HepG2 (cell line): ENCODE measurements at regions not wholly inside any gene's neighbourhood (a gene's known extent, or its start where the extent isn't known, plus 50 kb on each side); places are given as distances from the start of the nearest gene placed in this dataset.

Experiments used
- ATAC-seq: fragments of 200-7000 bp; cut with Tn5 transposase; 3 replicates; pipeline ENCODE4 v1.9.1; 2020; ENCODE audit warnings: mild to moderate bottlenecking, moderate library complexity
- BruUV-seq: library from RNA; stranded (reverse); fragments of 400-500 nt; replicated peaks from 2 replicates; lab custom pipeline; 2021; lab: Mats Ljungman, UMichigan
- CTCF ChIA-PET: fragments of 300-600 bp; formaldehyde crosslinking; extraction: SDS; loops from one replicate; lab custom pipeline; 2021; ENCODE audit warnings: low total read pairs, inconsistent platforms, low intra/inter-chr PET ratio; lab: Yijun Ruan, JAX
- POLR2A ChIA-PET: fragments of 350-600 bp; sonication (Branson Sonifier 250); formaldehyde crosslinking; loops from one replicate; lab custom pipeline; 2020; ENCODE audit warnings: antibody characterized with exemption, inconsistent platforms; lab: Yijun Ruan, JAX
- DNase-seq: peaks from one replicate; pipeline ENCODE4 v3.0.0-alpha.2; 2015; ENCODE audit warnings: low spot score
- FAIRE-seq: peaks from 3 replicates; lab custom pipeline; 2011; peaks lifted over from hg19 to GRCh38; lab: Jason Lieb, UNC
- H2AFZ ChIP-seq: one replicate; pipeline ENCODE4 v1.6.1; 2011; ENCODE audit warnings: low read length, inconsistent platforms
- H3K27ac ChIP-seq: fragments of 300-600 bp; 3 replicates; pipeline ENCODE4 v1.8.0; 2011; ENCODE audit warnings: mixed run types, mild to moderate bottlenecking, mixed read lengths, low read length, inconsistent platforms; ENCODE audit not compliant: insufficient read depth; ENCODE audit errors: extremely low read length
- H3K27me3 ChIP-seq, 2 experiments: fragments of 200-600 bp in 1 of 2; 2 replicates in 1 of 2; 3 replicates in 1 of 2; pipeline versions ENCODE4 v1.6.0 to v1.8.0; 2011; ENCODE audit warnings: low read length in 2 of 2, mild to moderate bottlenecking in 2 of 2, moderate library complexity in 2 of 2, inconsistent platforms in 1 of 2; ENCODE audit not compliant: insufficient read depth in 2 of 2, control insufficient read depth in 1 of 2
- H3K36me3 ChIP-seq, 2 experiments: fragments of 200-600 bp in 1 of 2; replicated peaks in 1 of 2; 2 replicates in 1 of 2; 3 replicates in 1 of 2; pipeline versions ENCODE4 v1.5.1 to v1.8.0; 2011; ENCODE audit warnings: low read length in 2 of 2, inconsistent platforms in 1 of 2; ENCODE audit not compliant: insufficient read depth in 2 of 2, control insufficient read depth in 1 of 2
- H3K4me1 ChIP-seq: 2 replicates; pipeline ENCODE4 v1.5.1; 2012; ENCODE audit warnings: low read length, inconsistent platforms; ENCODE audit not compliant: insufficient read depth
- H3K4me2 ChIP-seq: 2 replicates; pipeline ENCODE4 v1.6.0; 2011; ENCODE audit warnings: low read depth, low read length, inconsistent platforms
- H3K4me3 ChIP-seq, 3 experiments: fragments of 200-600 bp in 1 of 3; sonication (generic), shearing (Covaris generic) in 1 of 3; replicated peaks in 1 of 3; 2 replicates each; pipeline ENCODE4 v1.5.1; 2011 to 2016; ENCODE audit warnings: low read length in 3 of 3, inconsistent platforms in 2 of 3, low read depth in 2 of 3, mild to moderate bottlenecking in 2 of 3, control low read depth in 1 of 3, mixed read lengths in 1 of 3; ENCODE audit not compliant: insufficient read depth in 1 of 3
- H3K79me2 ChIP-seq: one replicate; pipeline ENCODE4 v1.6.1; 2011; ENCODE audit warnings: low read length, inconsistent platforms; ENCODE audit not compliant: insufficient read depth
- H3K9ac ChIP-seq: 2 replicates; pipeline ENCODE4 v1.6.0; 2011; ENCODE audit warnings: mild to moderate bottlenecking, low read depth, low read length, inconsistent platforms; ENCODE audit not compliant: insufficient read depth
- H3K9me3 ChIP-seq: 2 replicates; pipeline ENCODE4 v1.5.1; 2012; ENCODE audit warnings: mild to moderate bottlenecking, low read length
- H4K20me1 ChIP-seq: 2 replicates; pipeline ENCODE4 v1.6.0; 2011; ENCODE audit warnings: inconsistent platforms, mild to moderate bottlenecking, low read length, moderate library complexity; ENCODE audit not compliant: insufficient read depth
- ARNTL ChIP-seq: sonication (generic); formaldehyde crosslinking; IDR thresholded peaks from 2 replicates; pipeline ENCODE4 v1.4.0; 2020; ENCODE audit warnings: mild to moderate bottlenecking, missing genetic modification reagents
- EP300 ChIP-seq, 3 experiments: sonication (generic) in 1 of 3; formaldehyde crosslinking in 1 of 3; IDR thresholded peaks; 2 replicates each; pipeline versions ENCODE4 v1.5.1 to v1.6.1; 2011 to 2020; ENCODE audit warnings: low read depth in 2 of 3, low read length in 2 of 3, borderline replicate concordance in 1 of 3, improper control_type of control experiment in 1 of 3, mild to moderate bottlenecking in 1 of 3, missing genetic modification reagents in 1 of 3, moderate library complexity in 1 of 3
- KLF9 ChIP-seq: IDR thresholded peaks from 2 replicates; pipeline ENCODE4 v1.6.1; 2016; ENCODE audit warnings: low read depth
- MATR3 ChIP-seq: sonication (generic); formaldehyde crosslinking; IDR thresholded peaks from 2 replicates; pipeline ENCODE4 v1.4.0; 2020; ENCODE audit warnings: missing genetic modification reagents
- RAD51 ChIP-seq: fragments of 450-650 bp; IDR thresholded peaks from 2 replicates; pipeline ENCODE4 v1.6.1; 2016; ENCODE audit warnings: borderline replicate concordance
- RARA ChIP-seq: IDR thresholded peaks from 2 replicates; pipeline ENCODE4 v1.6.1; 2016; ENCODE audit warnings: missing genetic modification reagents, missing compliant biosample characterization
- SP1 ChIP-seq, 2 experiments: fragments of 450-650 bp in 1 of 2; sonication (generic) in 1 of 2; formaldehyde crosslinking in 1 of 2; IDR thresholded peaks; 2 replicates each; pipeline versions ENCODE4 v1.4.0 to v1.6.1; 2016 to 2020; ENCODE audit warnings: missing genetic modification reagents in 1 of 2
- ZNF543 ChIP-seq: sonication (generic); formaldehyde crosslinking; IDR thresholded peaks from 2 replicates; pipeline ENCODE4 v1.4.0; 2020; ENCODE audit warnings: mild to moderate bottlenecking, missing genetic modification reagents
- WGBS: methylation state at CpG from one replicate; pipeline ENCODE4 v1.1.6; 2017; ENCODE audit warnings: low lambda C conversion rate; 5-methylcytosine and 5-hydroxymethylcytosine counted together
- in situ Hi-C: cut with HindIII; loops from 2 replicates; pipeline ENCODE4 v1.10.0; 2017; ENCODE audit warnings: low pct_unique_long_range_greater_than_20kb; ENCODE audit not compliant: extremely low pct_ligation_motif_present
- intact Hi-C: fragments of 100-400 bp; cut with micrococcal nuclease; formaldehyde crosslinking; loops from one replicate; pipeline ENCODE4 v1.10.0; 2022; ENCODE audit not compliant: unreplicated experiment
- TF ChIP-seq, protein P1 (sequence below): sonication (generic); formaldehyde crosslinking; IDR thresholded peaks from 2 replicates; pipeline ENCODE4 v1.4.0; 2020; ENCODE audit warnings: mild to moderate bottlenecking, missing genetic modification reagents
- TF ChIP-seq, protein P2 (sequence below): sonication (generic); formaldehyde crosslinking; conservative IDR thresholded peaks from 2 replicates; pipeline ENCODE4 v1.4.0; 2020; ENCODE audit warnings: missing genetic modification reagents
- TF ChIP-seq, protein P3 (sequence below): sonication (generic); formaldehyde crosslinking; conservative IDR thresholded peaks from 2 replicates; pipeline ENCODE4 v1.5.0; 2020; ENCODE audit warnings: missing genetic modification reagents
- TF ChIP-seq, protein P4 (sequence below): sonication (generic); formaldehyde crosslinking; IDR thresholded peaks from 2 replicates; pipeline ENCODE4 v1.4.0; 2020; ENCODE audit warnings: mild to moderate bottlenecking, missing genetic modification reagents

DNA sequence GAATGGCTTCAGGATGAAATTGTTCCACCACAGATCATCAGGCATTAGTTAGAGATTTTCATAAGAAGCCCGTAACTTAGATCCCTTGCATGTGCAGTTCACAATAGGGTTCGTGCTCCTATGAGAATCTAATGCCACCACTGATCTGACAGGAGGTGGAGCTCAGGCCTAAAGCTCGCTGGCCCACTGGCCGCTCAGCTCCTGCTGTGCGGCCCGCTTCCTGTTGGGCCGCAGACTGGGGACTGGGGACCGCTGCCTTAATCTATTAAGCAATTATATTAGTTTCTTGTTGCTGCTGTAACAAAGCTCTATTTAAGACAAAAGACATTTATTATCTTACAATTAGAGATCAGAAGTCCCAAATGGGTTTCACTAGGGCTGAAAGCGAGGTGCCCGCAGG lies 205.6 kb downstream of the LARP7 start:
- Histone ChIP-seq H3K4me1 (no peaks in the 10 kb centered on the region), H3K9me3 (no peaks in the 10 kb centered on the region), H4K20me1 (no peaks in the 10 kb centered on the region), H3K4me3 (no peak overlapping the region), H3K27ac (no peak overlapping the region), H3K36me3 (no peaks in the 10 kb centered on the region), H3K79me2 (no peaks in the 10 kb centered on the region), H3K9ac (no peak overlapping the region), H3K27me3 (no peaks in the 10 kb centered on the region), H2AFZ (no peak overlapping the region), H3K4me2 (no peak overlapping the region)
- no peak for ATAC-seq
- DNase-seq = no peak
- CTCF ChIA-PET = no interaction called here
- 62% methylated on average over 9 of the region's 10 CpGs for WGBS
- POLR2A ChIA-PET = no interaction called here
- in situ Hi-C loops (no loop called here), intact Hi-C loops (no loop called here)
- BruUV-seq = no TSS peak
- FAIRE-seq = no peak
- TF ChIP-seq KLF9 (CRISPR knock-in tag) (no peak), ZNF543 (CRISPR knock-in tag) (no peak), ARNTL (CRISPR knock-in tag) (no peak), SP1 (IDR thresholded peaks at IDR 0.05) (no peak), SP1 (CRISPR knock-in tag; IDR thresholded peaks at IDR 0.05) (no peak), MATR3 (no peak), RAD51 (no peak), EP300 (IDR thresholded peaks at IDR 0.05; ENCODE audit: low read depth in 2 of 2, low read length in 2 of 2) (no peak), EP300 (CRISPR knock-in tag; IDR thresholded peaks at IDR 0.05; ENCODE audit: borderline replicate concordance) (no peak), RARA (CRISPR knock-in tag) (no peak)
- TF ChIP-seq, protein P1, sequence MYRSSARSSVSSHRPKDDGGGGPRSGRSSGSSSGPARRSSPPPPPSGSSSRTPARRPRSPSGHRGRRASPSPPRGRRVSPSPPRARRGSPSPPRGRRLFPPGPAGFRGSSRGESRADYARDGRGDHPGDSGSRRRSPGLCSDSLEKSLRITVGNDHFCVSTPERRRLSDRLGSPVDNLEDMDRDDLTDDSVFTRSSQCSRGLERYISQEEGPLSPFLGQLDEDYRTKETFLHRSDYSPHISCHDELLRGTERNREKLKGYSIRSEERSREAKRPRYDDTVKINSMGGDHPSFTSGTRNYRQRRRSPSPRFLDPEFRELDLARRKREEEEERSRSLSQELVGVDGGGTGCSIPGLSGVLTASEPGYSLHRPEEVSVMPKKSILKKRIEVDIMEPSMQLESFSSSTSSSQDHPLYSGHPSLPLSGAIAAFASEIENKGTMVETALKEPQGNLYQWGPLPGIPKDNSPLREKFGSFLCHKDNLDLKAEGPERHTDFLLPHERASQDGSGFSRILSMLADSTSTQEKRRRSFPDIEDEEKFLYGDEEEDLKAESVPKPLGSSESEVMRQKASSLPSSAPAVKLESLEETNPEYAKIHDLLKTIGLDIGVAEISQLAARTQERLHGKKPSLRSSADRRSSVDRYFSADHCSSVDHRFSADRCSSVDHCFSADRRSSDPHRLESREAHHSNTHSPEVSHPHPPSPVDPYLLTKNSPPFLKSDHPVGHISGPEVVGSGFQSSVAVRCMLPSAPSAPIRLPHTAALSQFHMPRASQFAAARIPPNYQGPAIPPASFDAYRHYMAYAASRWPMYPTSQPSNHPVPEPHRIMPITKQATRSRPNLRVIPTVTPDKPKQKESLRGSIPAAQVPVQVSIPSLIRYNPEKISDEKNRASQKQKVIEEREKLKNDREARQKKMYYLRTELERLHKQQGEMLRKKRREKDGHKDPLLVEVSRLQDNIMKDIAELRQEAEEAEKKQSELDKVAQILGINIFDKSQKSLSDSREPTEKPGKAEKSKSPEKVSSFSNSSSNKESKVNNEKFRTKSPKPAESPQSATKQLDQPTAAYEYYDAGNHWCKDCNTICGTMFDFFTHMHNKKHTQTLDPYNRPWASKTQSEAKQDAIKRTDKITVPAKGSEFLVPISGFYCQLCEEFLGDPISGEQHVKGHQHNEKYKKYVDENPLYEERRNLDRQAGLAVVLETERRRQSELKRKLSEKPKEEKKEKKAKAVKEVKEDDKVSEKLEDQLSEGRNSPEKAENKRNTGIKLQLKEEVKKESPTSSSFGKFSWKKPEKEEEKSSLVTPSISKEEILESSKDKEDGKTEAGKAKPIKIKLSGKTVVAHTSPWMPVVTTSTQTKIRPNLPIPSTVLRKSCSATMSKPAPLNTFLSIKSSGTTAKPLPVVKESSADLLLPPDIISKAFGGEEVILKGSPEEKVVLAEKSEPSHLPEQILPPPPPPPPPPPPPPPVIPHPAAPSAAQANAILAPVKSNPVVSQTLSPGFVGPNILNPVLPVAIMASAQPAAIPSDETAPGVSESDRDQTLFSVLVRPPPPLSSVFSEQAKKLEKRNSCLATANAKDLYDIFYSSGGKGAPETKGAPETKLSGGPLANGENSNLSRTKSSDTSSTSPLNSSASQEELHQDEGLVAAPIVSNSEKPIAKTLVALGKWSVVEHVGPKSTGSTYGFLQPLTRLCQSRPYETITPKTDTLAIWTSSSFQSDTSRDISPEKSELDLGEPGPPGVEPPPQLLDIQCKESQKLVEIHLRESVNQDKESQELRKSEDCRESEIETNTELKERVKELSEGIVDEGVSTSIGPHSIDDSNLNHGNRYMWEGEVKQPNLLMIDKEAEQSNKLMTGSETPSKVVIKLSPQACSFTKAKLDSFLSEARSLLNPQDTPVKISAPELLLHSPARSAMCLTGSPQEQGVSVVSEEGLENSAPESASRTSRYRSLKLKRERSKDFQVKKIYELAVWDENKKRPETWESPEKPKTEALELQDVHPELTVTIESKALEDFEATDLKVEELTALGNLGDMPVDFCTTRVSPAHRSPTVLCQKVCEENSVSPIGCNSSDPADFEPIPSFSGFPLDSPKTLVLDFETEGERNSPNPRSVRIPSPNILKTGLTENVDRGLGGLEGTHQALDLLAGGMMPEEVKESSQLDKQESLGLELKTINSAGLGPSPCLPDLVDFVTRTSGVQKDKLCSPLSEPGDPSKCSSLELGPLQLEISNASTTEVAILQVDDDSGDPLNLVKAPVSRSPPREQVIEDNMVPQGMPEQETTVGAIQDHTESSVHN (CRISPR knock-in tag) = no peak
- TF ChIP-seq, protein P2, sequence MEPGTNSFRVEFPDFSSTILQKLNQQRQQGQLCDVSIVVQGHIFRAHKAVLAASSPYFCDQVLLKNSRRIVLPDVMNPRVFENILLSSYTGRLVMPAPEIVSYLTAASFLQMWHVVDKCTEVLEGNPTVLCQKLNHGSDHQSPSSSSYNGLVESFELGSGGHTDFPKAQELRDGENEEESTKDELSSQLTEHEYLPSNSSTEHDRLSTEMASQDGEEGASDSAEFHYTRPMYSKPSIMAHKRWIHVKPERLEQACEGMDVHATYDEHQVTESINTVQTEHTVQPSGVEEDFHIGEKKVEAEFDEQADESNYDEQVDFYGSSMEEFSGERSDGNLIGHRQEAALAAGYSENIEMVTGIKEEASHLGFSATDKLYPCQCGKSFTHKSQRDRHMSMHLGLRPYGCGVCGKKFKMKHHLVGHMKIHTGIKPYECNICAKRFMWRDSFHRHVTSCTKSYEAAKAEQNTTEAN = no peak
- TF ChIP-seq, protein P3, sequence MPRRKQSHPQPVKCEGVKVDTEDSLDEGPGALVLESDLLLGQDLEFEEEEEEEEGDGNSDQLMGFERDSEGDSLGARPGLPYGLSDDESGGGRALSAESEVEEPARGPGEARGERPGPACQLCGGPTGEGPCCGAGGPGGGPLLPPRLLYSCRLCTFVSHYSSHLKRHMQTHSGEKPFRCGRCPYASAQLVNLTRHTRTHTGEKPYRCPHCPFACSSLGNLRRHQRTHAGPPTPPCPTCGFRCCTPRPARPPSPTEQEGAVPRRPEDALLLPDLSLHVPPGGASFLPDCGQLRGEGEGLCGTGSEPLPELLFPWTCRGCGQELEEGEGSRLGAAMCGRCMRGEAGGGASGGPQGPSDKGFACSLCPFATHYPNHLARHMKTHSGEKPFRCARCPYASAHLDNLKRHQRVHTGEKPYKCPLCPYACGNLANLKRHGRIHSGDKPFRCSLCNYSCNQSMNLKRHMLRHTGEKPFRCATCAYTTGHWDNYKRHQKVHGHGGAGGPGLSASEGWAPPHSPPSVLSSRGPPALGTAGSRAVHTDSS (CRISPR knock-in tag) = no peak
- TF ChIP-seq, protein P4, sequence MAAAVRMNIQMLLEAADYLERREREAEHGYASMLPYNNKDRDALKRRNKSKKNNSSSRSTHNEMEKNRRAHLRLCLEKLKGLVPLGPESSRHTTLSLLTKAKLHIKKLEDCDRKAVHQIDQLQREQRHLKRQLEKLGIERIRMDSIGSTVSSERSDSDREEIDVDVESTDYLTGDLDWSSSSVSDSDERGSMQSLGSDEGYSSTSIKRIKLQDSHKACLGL (CRISPR knock-in tag) = no peak
